ENCODE measurements at regions not wholly inside any gene's neighbourhood (a gene's known extent, or its start where the extent isn't known, plus 50 kb on each side); places are given as distances from the start of the nearest gene placed in this dataset.

DNA sequence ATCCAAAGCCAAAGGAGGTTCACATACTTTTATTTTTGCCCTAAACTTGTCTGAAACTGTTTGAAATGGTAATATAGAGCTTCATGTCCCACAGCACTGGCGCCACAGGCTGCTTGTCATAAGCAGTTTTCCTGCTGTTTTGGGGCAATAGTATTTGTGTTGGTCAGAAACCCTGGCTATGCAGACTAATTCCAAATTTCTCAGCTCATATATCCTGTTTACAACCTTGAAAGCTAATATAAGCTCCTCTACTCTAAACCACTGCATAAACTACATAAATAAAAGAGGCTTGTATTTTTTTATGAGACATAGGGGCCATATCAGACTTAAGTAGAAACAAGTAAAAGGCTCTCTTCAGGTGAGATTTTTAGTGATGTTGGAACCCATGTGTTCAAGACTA, 736.8 kb upstream of the ID2 start:
- TF ChIP-seq EZH2phosphoT487 (IDR thresholded peaks at IDR 0.05; ENCODE audit: insufficient read depth, low read depth): no peak
- no peak for TF ChIP-seq EZH2 (IDR thresholded peaks at IDR 0.05; ENCODE audit: insufficient read depth, poor library complexity, severe bottlenecking)
- 92 to 96% methylated on average over 1 of the region's 1 CpG for WGBS, 2 experiments (ENCODE audit: low coverage in 1 of 2, low lambda C conversion rate in 2 of 2, missing lambda C conversion rate in 2 of 2)
- in situ Hi-C loops (cut with MboI): no loop called here

DNA sequence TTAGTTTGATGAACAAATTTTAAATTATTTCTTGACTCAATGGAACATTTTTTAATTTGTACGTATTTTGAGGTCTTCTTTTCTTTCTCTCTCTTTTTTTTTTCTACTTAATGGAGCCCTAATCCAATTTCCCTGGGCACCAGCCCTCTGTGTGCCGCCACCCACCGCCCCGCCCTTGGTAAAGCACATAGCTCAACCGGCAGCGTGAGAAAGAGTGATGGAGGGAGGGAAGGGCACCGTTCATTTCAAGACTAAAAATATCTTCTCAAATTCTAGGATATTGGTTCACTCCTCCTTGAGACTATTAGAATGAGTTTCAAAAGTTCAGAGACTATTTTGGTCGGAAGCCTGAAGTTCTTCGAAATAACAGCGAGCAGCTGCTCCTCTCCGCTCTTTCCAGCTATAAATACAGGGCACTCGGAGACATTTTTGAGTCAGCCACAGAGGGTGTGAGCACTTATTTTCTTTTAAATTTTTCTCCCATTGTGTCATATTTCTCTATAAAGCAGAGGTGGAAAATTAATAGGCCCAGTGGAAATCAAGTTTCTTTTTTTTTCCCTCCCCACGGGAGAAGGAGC, 731.7 kb upstream of the ID2 start:
- Histone ChIP-seq H3K27me3 (replicated peaks; ENCODE audit: insufficient read depth) (no peaks in the 10 kb centered on the region), H4K20me1 (ENCODE audit: insufficient read depth) (no peaks in the 10 kb centered on the region), H3K4me2 (ENCODE audit: unreplicated experiment) (peak overlapping the region; percentile 56), H3K9me2 (ENCODE audit: insufficient read depth) (no peaks in the 10 kb centered on the region), H3K4me3 (peak overlapping the region; percentile 58), H3K36me3 (ENCODE audit: low read depth) (no peaks in the 10 kb centered on the region), H3F3A (ENCODE audit: insufficient read depth) (0 out of 2 replicates have a peak, but pooled peaks cover 7% of the 10 kb centered on the region), H3K79me2 (ENCODE audit: insufficient read depth) (no peaks in the 10 kb centered on the region), H2AFZ (peak overlapping the region; percentile 53), H3K4me1 (ENCODE audit: insufficient read depth) (peaks cover 16% of the 10 kb centered on the region), H3K9me3 (ENCODE audit: low read depth) (no peaks in the 10 kb centered on the region), H3K9ac (peak overlapping the region; percentile 48), H3K27ac (peak overlapping the region; percentile 51)
- WGBS, 2 experiments (ENCODE audit: low coverage in 1 of 2, low lambda C conversion rate in 2 of 2, missing lambda C conversion rate in 2 of 2): 10 to 12% methylated on average over 13 of the region's 13 CpGs
- in situ Hi-C loops (cut with MboI): no loop called here
- TF ChIP-seq EZH2phosphoT487 (IDR thresholded peaks at IDR 0.05; ENCODE audit: insufficient read depth, low read depth) (no peak), EZH2 (IDR thresholded peaks at IDR 0.05; ENCODE audit: insufficient read depth, poor library complexity, severe bottlenecking) (no peak)
- peak; percentile 80 for DNase-seq

More for the DNA sequence above, 736.8 kb upstream of the ID2 start:
- H3K9ac ChIP-seq: no peak overlapping the region
- no peaks in the 10 kb centered on the region for H3K27me3 ChIP-seq (replicated peaks; ENCODE audit: insufficient read depth)
- 0 out of 2 replicates have a peak, but pooled peaks cover 7% of the 10 kb centered on the region for H3F3A ChIP-seq (ENCODE audit: insufficient read depth)
- H3K4me3 ChIP-seq: no peak overlapping the region
- no peak for DNase-seq
- no peak overlapping the region for H3K27ac ChIP-seq
- no peaks in the 10 kb centered on the region for H3K9me2 ChIP-seq (ENCODE audit: insufficient read depth)
- H3K36me3 ChIP-seq (ENCODE audit: low read depth): no peaks in the 10 kb centered on the region
- H3K4me2 ChIP-seq (ENCODE audit: unreplicated experiment): no peak overlapping the region
- no peaks in the 10 kb centered on the region for H3K79me2 ChIP-seq (ENCODE audit: insufficient read depth)
- H4K20me1 ChIP-seq (ENCODE audit: insufficient read depth): no peaks in the 10 kb centered on the region
- H3K9me3 ChIP-seq (ENCODE audit: low read depth): no peaks in the 10 kb centered on the region
- H3K4me1 ChIP-seq (ENCODE audit: insufficient read depth): peaks cover 9% of the 10 kb centered on the region
- no peak overlapping the region for H2AFZ ChIP-seq

- H3K9ac ChIP-seq: no peak overlapping the region
- peaks cover 16% of the 10 kb centered on the region for H3K4me1 ChIP-seq (ENCODE audit: insufficient read depth)
- no peaks in the 10 kb centered on the region for H4K20me1 ChIP-seq (ENCODE audit: insufficient read depth)
- H2AFZ ChIP-seq: no peak overlapping the region; the same call in 1 of the 2 replicates
- in situ Hi-C loops (cut with MboI): no loop called here
- H3K27ac ChIP-seq: no peak overlapping the region
- TF ChIP-seq EZH2 (IDR thresholded peaks at IDR 0.05; ENCODE audit: insufficient read depth, poor library complexity, severe bottlenecking): no peak
- no peak for TF ChIP-seq EZH2phosphoT487 (IDR thresholded peaks at IDR 0.05; ENCODE audit: insufficient read depth, low read depth)
- 97 to 99% methylated on average over 5 of the region's 5 CpGs for WGBS, 2 experiments (ENCODE audit: low coverage in 1 of 2, low lambda C conversion rate in 2 of 2, missing lambda C conversion rate in 2 of 2)
- no peak overlapping the region for H3K4me3 ChIP-seq
- H3K79me2 ChIP-seq (ENCODE audit: insufficient read depth): no peaks in the 10 kb centered on the region
- H3K9me2 ChIP-seq (ENCODE audit: insufficient read depth): no peaks in the 10 kb centered on the region
- H3K4me2 ChIP-seq (ENCODE audit: unreplicated experiment): no peak overlapping the region
- H3K27me3 ChIP-seq (replicated peaks; ENCODE audit: insufficient read depth): no peaks in the 10 kb centered on the region
- H3K36me3 ChIP-seq (ENCODE audit: low read depth): no peaks in the 10 kb centered on the region
- H3K9me3 ChIP-seq (ENCODE audit: low read depth): no peaks in the 10 kb centered on the region
- no peak for DNase-seq
- H3F3A ChIP-seq (ENCODE audit: insufficient read depth): 0 out of 2 replicates have a peak, but pooled peaks cover 7% of the 10 kb centered on the region
These were observed 730.9 kb upstream of the ID2 start for GRCh38 chr2:7951001-7951400.

DNA sequence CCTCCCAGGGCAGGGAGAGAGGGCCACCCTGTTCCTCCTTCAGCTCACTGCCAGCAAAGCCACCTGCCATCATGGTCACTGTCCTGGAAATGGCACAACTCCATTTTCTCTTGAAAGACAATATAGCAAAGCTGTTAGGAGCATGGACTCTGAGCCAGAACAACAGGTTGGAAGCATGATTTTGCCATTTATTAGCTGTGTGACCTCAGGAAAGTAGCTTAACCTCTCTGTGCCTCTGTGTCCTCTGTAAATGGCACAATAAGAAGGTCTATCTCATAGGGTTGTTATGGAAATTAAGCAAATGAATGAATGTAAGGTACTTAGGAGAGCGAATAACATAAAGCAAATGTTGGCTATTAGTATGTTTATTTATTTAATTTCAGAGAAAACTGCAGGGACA, 730.4 kb upstream of the ID2 start:
- Histone ChIP-seq H3K79me2 (ENCODE audit: insufficient read depth) (no peaks in the 10 kb centered on the region), H4K20me1 (ENCODE audit: insufficient read depth) (no peaks in the 10 kb centered on the region), H3K9ac (no peak overlapping the region), H3K4me2 (ENCODE audit: unreplicated experiment) (no peak overlapping the region), H3K4me1 (ENCODE audit: insufficient read depth) (peaks cover 16% of the 10 kb centered on the region), H3K27me3 (replicated peaks; ENCODE audit: insufficient read depth) (no peaks in the 10 kb centered on the region), H3F3A (ENCODE audit: insufficient read depth) (0 out of 2 replicates have a peak, but pooled peaks cover 7% of the 10 kb centered on the region), H3K4me3 (no peak overlapping the region), H3K36me3 (ENCODE audit: low read depth) (no peaks in the 10 kb centered on the region), H3K9me2 (ENCODE audit: insufficient read depth) (no peaks in the 10 kb centered on the region), H3K27ac (no peak overlapping the region), H3K9me3 (ENCODE audit: low read depth) (no peaks in the 10 kb centered on the region), H2AFZ (no peak overlapping the region)
- no peak for DNase-seq
- no peak for TF ChIP-seq EZH2phosphoT487 (IDR thresholded peaks at IDR 0.05; ENCODE audit: insufficient read depth, low read depth)
- 94 to 96% methylated on average over 1 of the region's 1 CpG for WGBS, 2 experiments (ENCODE audit: low coverage in 1 of 2, low lambda C conversion rate in 2 of 2, missing lambda C conversion rate in 2 of 2)
- in situ Hi-C loops (cut with MboI): no loop called here

All from GM23248 (cell line).